ENCODE measurements at regions not wholly inside any gene's neighbourhood (a gene's known extent, or its start where the extent isn't known, plus 50 kb on each side); places are given as distances from the start of the nearest gene placed in this dataset.

DNA sequence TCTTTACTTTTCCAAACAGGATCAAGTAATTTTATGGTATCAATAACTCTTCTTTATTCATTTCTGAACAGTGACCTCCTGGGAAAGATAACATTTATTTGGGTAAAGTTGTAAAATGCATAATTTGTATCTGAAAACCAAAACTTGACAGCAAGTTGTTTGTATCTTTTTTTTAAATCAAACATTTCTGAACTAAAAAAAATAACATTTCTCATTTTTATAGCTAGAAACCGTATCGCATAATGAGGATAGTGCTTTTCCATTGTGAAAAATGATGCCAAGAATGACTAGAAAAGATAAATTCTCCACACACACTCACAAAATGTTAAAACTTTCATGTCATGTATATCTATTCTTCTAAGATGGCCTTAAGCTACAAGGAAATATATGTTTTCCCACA is 578.2 kb downstream of the RIT2 start:
- Histone ChIP-seq H3K9me1 (ENCODE audit: control insufficient read depth, insufficient read depth, low read length) (no peaks in the 10 kb centered on the region), H4K20me1 (replicated peaks; ENCODE audit: control insufficient read depth, insufficient read depth, low read length) (no peaks in the 10 kb centered on the region), H3K4me2 (ENCODE audit: insufficient read depth, low read length) (no peak overlapping the region), H3K4me1 (replicated peaks in 1 of 2; ENCODE audit: control insufficient read depth in 2 of 2, insufficient read depth in 2 of 2, low read length in 2 of 2) (no peaks in the 10 kb centered on the region), H3K27ac (ENCODE audit: extremely low read depth, low read depth, low read length) (no peak overlapping the region), H3K9me3 (replicated peaks; ENCODE audit: control insufficient read depth, insufficient read depth, low read depth, low read length) (no peaks in the 10 kb centered on the region), H3K9ac (ENCODE audit: insufficient read depth in 1 of 2, low read depth in 2 of 2, low read length in 2 of 2) (no peak overlapping the region), H3K79me2 (ENCODE audit: control insufficient read depth, insufficient read depth, low read length) (no peaks in the 10 kb centered on the region), H3K36me3 (ENCODE audit: control insufficient read depth, insufficient read depth, low read length) (no peaks in the 10 kb centered on the region), H3K4me3 (no peak overlapping the region), H2AFZ (ENCODE audit: low read depth, low read length) (no peak overlapping the region), H3K27me3 (ENCODE audit: control insufficient read depth in 2 of 2, insufficient read depth in 2 of 2, low read length in 2 of 2) (no peaks in the 10 kb centered on the region)
- in situ Hi-C loops (cut with MboI), result no loop called here
- DNase-seq (ENCODE audit: extremely low read depth in 1 of 4, low spot score in 3 of 4) (no peak), FAIRE-seq (no peak), ATAC-seq (no peak)
- ChIA-PET POLR2A (no interaction called here), CTCF (ENCODE audit: low intra/inter-chr PET ratio) (no interaction called here)
- 0% methylated on average over 2 of the region's 2 CpGs for WGBS (ENCODE audit: insufficient coverage, low coverage, missing lambda C conversion rate)
- no peak for TF ChIP-seq CSDE1 (IDR thresholded peaks at IDR 0.05)
- TF ChIP-seq, protein P1, sequence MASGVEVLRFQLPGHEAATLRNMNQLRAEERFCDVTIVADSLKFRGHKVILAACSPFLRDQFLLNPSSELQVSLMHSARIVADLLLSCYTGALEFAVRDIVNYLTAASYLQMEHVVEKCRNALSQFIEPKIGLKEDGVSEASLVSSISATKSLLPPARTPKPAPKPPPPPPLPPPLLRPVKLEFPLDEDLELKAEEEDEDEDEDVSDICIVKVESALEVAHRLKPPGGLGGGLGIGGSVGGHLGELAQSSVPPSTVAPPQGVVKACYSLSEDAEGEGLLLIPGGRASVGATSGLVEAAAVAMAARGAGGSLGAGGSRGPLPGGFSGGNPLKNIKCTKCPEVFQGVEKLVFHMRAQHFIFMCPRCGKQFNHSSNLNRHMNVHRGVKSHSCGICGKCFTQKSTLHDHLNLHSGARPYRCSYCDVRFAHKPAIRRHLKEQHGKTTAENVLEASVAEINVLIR (CRISPR knock-in tag; IDR thresholded peaks at IDR 0.05), result no peak
- no peak for TF ChIP-seq HSF4 (CRISPR knock-in tag; IDR thresholded peaks at IDR 0.05; ENCODE audit: borderline replicate concordance)
- TF ChIP-seq, protein P2, sequence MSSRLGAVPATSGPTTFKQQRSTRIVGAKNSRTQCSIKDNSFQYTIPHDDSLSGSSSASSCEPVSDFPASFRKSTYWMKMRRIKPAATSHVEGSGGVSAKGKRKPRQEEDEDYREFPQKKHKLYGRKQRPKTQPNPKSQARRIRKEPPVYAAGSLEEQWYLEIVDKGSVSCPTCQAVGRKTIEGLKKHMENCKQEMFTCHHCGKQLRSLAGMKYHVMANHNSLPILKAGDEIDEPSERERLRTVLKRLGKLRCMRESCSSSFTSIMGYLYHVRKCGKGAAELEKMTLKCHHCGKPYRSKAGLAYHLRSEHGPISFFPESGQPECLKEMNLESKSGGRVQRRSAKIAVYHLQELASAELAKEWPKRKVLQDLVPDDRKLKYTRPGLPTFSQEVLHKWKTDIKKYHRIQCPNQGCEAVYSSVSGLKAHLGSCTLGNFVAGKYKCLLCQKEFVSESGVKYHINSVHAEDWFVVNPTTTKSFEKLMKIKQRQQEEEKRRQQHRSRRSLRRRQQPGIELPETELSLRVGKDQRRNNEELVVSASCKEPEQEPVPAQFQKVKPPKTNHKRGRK (tag; IDR thresholded peaks at IDR 0.05), result no peak
- no peak for TF ChIP-seq FOSL1 (tag; conservative IDR thresholded peaks at IDR 0.05)
- TF ChIP-seq DPF2 (IDR thresholded peaks at IDR 0.05), result no peak
- TF ChIP-seq DNMT1 (IDR thresholded peaks at IDR 0.05), result no peak
- intact Hi-C loops (cut with micrococcal nuclease), result no loop called here
- BruUV-seq (replicated peaks), result no TSS peak
